OCI-LY1 (cell line): ENCODE measurements at regions not wholly inside any gene's neighbourhood (a gene's known extent, or its start where the extent isn't known, plus 50 kb on each side); places are given as distances from the start of the nearest gene placed in this dataset.
"Not testable (repeated sequence)": the region's sequence is repeated elsewhere in the genome, so short reads cannot be mapped to it uniquely, and the experiment has no call there.

Experiments used
- H2AFZ ChIP-seq: fragments of 200-600 bp; sonication (generic), shearing (Covaris generic); 2 replicates; pipeline ENCODE4 v1.6.0; 2014; ENCODE audit warnings: antibody characterized with exemption, mild to moderate bottlenecking, low read length
- H3F3A ChIP-seq: fragments of 200-600 bp; sonication (generic), shearing (Covaris generic); 2 replicates; pipeline ENCODE4 v1.6.0; 2014; ENCODE audit warnings: mild to moderate bottlenecking, antibody characterized with exemption, low read length, moderate library complexity; ENCODE audit not compliant: insufficient read depth
- H3K27ac ChIP-seq: fragments of 200-600 bp; sonication (generic); 2 replicates; pipeline ENCODE4 v1.5.1; 2014; ENCODE audit warnings: low read length, mixed run types, mild to moderate bottlenecking, low read depth; ENCODE audit not compliant: poor library complexity, severe bottlenecking
- H3K27me3 ChIP-seq: fragments of 200-600 bp; sonication (generic); 2 replicates; pipeline ENCODE4 v1.6.0; 2014; ENCODE audit warnings: antibody characterized with exemption, mild to moderate bottlenecking, low read length, moderate library complexity; ENCODE audit not compliant: insufficient read depth
- H3K36me3 ChIP-seq: fragments of 200-600 bp; sonication (generic); 2 replicates; pipeline ENCODE4 v1.6.1; 2014; ENCODE audit warnings: mild to moderate bottlenecking, antibody characterized with exemption, low read length, moderate library complexity, mixed read lengths; ENCODE audit not compliant: insufficient read depth
- H3K4me1 ChIP-seq: fragments of 200-600 bp; sonication (generic); 2 replicates; pipeline ENCODE4 v1.5.1; 2014; ENCODE audit warnings: mild to moderate bottlenecking, low read length, moderate library complexity; ENCODE audit not compliant: insufficient read depth, severe bottlenecking
- H3K4me2 ChIP-seq: fragments of 200-600 bp; sonication (generic), shearing (Covaris generic); 2 replicates; pipeline ENCODE4 v1.6.1; 2014; ENCODE audit warnings: low read length
- H3K4me3 ChIP-seq: fragments of 200-600 bp; sonication (generic); 2 replicates; pipeline ENCODE4 v1.5.1; 2014; ENCODE audit warnings: low read length, low read depth, mild to moderate bottlenecking, mixed read lengths; ENCODE audit not compliant: poor library complexity, severe bottlenecking
- H3K79me2 ChIP-seq: fragments of 200-600 bp; shearing (Covaris generic); 2 replicates; pipeline ENCODE4 v1.6.1; 2016; ENCODE audit warnings: mixed run types, low read length, mixed read lengths; ENCODE audit not compliant: insufficient read depth
- H3K9ac ChIP-seq: fragments of 200-600 bp; sonication (generic), shearing (Covaris generic); 2 replicates; pipeline ENCODE4 v1.6.1; 2014; ENCODE audit warnings: mild to moderate bottlenecking, low read length, mixed read lengths
- H3K9me2 ChIP-seq: fragments of 200-600 bp; sonication (generic), shearing (Covaris generic); 2 replicates; pipeline ENCODE4 v1.6.1; 2014; ENCODE audit warnings: low read depth, mild to moderate bottlenecking, low read length, mixed read lengths
- H3K9me3 ChIP-seq: fragments of 200-600 bp; shearing (Covaris generic); 2 replicates; pipeline ENCODE4 v1.6.1; 2014; ENCODE audit warnings: low read length, mixed read lengths
- H4K20me1 ChIP-seq: fragments of 200-600 bp; sonication (generic), shearing (Covaris generic); 2 replicates; pipeline ENCODE4 v1.6.0; 2016; ENCODE audit warnings: mild to moderate bottlenecking, low read length; ENCODE audit not compliant: insufficient read depth

DNA sequence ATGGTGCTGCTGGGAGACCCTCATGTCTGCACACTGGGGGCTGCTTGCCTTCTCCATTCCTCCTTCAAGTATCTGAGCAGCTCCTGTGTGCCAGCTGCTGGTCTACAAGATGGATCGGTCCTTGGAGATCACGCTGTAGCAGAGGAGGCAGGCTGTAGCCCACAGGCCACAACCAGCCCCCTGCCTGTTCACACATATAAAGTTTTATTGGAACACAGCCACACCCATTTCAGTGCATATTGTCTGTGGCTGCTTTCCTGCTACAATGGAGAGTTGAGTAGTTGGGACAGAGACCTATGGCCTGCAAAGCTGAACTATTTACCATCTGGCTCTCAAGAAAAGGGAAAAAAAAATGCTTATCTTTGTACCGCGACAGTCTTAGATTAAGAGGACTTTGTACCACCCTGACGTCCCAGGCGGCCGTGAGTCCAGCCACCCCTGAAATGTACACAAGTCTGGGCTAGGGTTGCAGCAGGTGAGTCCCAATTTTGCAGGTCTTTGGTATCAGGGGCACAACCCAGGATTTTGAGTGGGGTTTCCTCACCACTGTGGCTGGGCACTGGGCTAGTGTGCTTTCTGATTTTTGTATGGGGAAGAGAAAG lies 179.2 kb upstream of the OSBPL11 start:
- H3K9ac ChIP-seq, H3K27ac ChIP-seq, H3K9me3 ChIP-seq, H3K79me2 ChIP-seq, H3K4me2 ChIP-seq, H4K20me1 ChIP-seq, H3F3A ChIP-seq, H3K4me3 ChIP-seq, H3K9me2 ChIP-seq, H3K4me1 ChIP-seq, H2AFZ ChIP-seq, H3K27me3 ChIP-seq, H3K36me3 ChIP-seq: not testable (repeated sequence)

GRCh38 chr3:125775106-125775505 lies 179.8 kb upstream of the OSBPL11 start:
- H3K27ac ChIP-seq, H3K9me2 ChIP-seq: not testable (repeated sequence)

GRCh38 chr3:125775606-125776294 lies 180.5 kb upstream of the OSBPL11 start:
- H4K20me1 ChIP-seq, H3K9ac ChIP-seq, H2AFZ ChIP-seq, H3F3A ChIP-seq, H3K9me3 ChIP-seq, H3K79me2 ChIP-seq, H3K4me3 ChIP-seq, H3K27me3 ChIP-seq, H3K4me1 ChIP-seq, H3K9me2 ChIP-seq, H3K4me2 ChIP-seq, H3K36me3 ChIP-seq, H3K27ac ChIP-seq: not testable (repeated sequence)

More at GRCh38 chr3:125775106-125775505, 179.8 kb upstream of the OSBPL11 start:
- not testable (repeated sequence) for H3F3A ChIP-seq, H3K9ac ChIP-seq, H3K4me3 ChIP-seq, H3K79me2 ChIP-seq, H3K4me2 ChIP-seq, H2AFZ ChIP-seq, H3K4me1 ChIP-seq, H4K20me1 ChIP-seq, H3K27me3 ChIP-seq, H3K36me3 ChIP-seq, H3K9me3 ChIP-seq

DNA sequence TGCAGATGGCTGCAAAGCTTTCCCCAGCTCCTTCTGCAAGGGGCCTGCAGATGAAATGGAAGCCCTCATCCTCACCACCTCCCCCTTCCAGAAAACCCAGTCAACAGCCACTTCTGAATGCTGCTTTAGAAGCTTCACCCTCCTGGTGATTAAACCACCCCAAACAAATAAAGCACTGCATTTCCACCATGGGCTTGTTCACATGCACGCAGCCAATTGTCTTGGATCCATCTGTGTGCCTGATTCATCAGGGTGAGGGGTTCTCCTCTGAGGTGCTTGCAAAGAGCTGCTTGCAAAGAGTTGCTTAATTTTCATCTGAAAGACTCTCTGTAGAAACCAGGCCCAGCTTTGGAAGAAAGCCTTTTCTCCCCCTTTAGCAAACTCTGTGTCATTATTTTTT lies 184.0 kb upstream of the OSBPL11 start:
- not testable (repeated sequence) for H3K9ac ChIP-seq, H2AFZ ChIP-seq, H3K27ac ChIP-seq

GRCh38 chr3:125779918-125780317 lies 184.6 kb upstream of the OSBPL11 start:
- not testable (repeated sequence) for H3K4me2 ChIP-seq, H3K79me2 ChIP-seq, H3K27ac ChIP-seq, H3K9me3 ChIP-seq, H2AFZ ChIP-seq, H3K9ac ChIP-seq, H3K4me3 ChIP-seq, H3K27me3 ChIP-seq, H3F3A ChIP-seq, H3K4me1 ChIP-seq, H3K36me3 ChIP-seq, H3K9me2 ChIP-seq, H4K20me1 ChIP-seq

More for the DNA sequence above, 184.0 kb upstream of the OSBPL11 start:
- not testable (repeated sequence) for H3K4me2 ChIP-seq, H4K20me1 ChIP-seq, H3K27me3 ChIP-seq, H3K9me3 ChIP-seq, H3K4me3 ChIP-seq, H3K9me2 ChIP-seq, H3F3A ChIP-seq, H3K36me3 ChIP-seq, H3K79me2 ChIP-seq, H3K4me1 ChIP-seq

DNA sequence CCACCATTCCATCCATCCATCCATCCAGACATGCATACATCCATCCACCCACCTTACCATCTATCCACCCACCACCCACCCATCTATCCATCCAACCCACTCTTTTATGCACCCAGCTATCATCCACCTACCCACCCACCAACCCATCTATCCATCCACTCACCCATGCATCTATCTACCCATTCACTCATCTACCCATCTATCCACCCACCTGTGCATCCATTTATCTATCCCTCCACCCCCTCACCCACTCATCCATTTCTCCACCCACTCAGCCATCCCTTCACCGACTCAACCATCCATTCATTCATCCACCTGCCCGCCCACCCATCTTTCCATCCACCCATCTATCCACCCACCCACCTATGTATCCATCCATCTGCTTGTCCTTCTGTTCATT lies 186.4 kb upstream of the OSBPL11 start:
- not testable (repeated sequence) for H3K36me3 ChIP-seq, H3K4me2 ChIP-seq, H3K4me1 ChIP-seq, H3K27me3 ChIP-seq, H2AFZ ChIP-seq, H3F3A ChIP-seq, H4K20me1 ChIP-seq, H3K9ac ChIP-seq, H3K9me3 ChIP-seq, H3K4me3 ChIP-seq, H3K79me2 ChIP-seq, H3K27ac ChIP-seq, H3K9me2 ChIP-seq

GRCh38 chr3:125790312-125790711 lies 178.7 kb upstream of the ROPN1B start:
- H3K9me3 ChIP-seq, H3K27me3 ChIP-seq, H3K9ac ChIP-seq, H3F3A ChIP-seq, H3K36me3 ChIP-seq, H3K79me2 ChIP-seq, H3K4me3 ChIP-seq, H3K4me2 ChIP-seq, H2AFZ ChIP-seq, H4K20me1 ChIP-seq, H3K27ac ChIP-seq, H3K9me2 ChIP-seq, H3K4me1 ChIP-seq: not testable (repeated sequence)

GRCh38 chr3:125791021-125791420 lies 178.0 kb upstream of the ROPN1B start:
- not testable (repeated sequence) for H3K4me1 ChIP-seq, H3K79me2 ChIP-seq, H3K9me2 ChIP-seq, H3K36me3 ChIP-seq, H3K9me3 ChIP-seq, H3F3A ChIP-seq, H3K9ac ChIP-seq, H3K27ac ChIP-seq, H3K4me3 ChIP-seq, H3K4me2 ChIP-seq, H3K27me3 ChIP-seq, H4K20me1 ChIP-seq, H2AFZ ChIP-seq
